ENCODE measurements at regions not wholly inside any gene's neighbourhood (a gene's known extent, or its start where the extent isn't known, plus 50 kb on each side); places are given as distances from the start of the nearest gene placed in this dataset.

GRCh38 chr11:129733384-129733783, 82.3 kb upstream of the TMEM45B start:
- no peak for DNase-seq (ENCODE audit: low read depth)
- no peak overlapping the region for H3K4me3 ChIP-seq (ENCODE audit: low read depth, low read length)
- TF ChIP-seq CTCF (IDR thresholded peaks at IDR 0.05; ENCODE audit: low read depth, low read length) = no peak
- TF ChIP-seq MAX (IDR thresholded peaks at IDR 0.05; ENCODE audit: low read depth, low read length) = no peak
- TF ChIP-seq POLR2A (IDR thresholded peaks at IDR 0.05; ENCODE audit: extremely low read depth, insufficient read length) = no peak
- TF ChIP-seq MYC (IDR thresholded peaks at IDR 0.05; ENCODE audit: low read depth, low read length) = no peak

GRCh38 chr11:129733981-129734380, 81.7 kb upstream of the TMEM45B start:
- TF ChIP-seq MAX (IDR thresholded peaks at IDR 0.05; ENCODE audit: low read depth, low read length) (no peak), POLR2A (IDR thresholded peaks at IDR 0.05; ENCODE audit: extremely low read depth, insufficient read length) (no peak), CTCF (IDR thresholded peaks at IDR 0.05; ENCODE audit: low read depth, low read length) (no peak), MYC (IDR thresholded peaks at IDR 0.05; ENCODE audit: low read depth, low read length) (no peak)
- no peak overlapping the region for H3K4me3 ChIP-seq (ENCODE audit: low read depth, low read length)
- DNase-seq (ENCODE audit: low read depth) = no peak

- DNase-seq (ENCODE audit: low read depth) = no peak
- no peak for TF ChIP-seq CTCF (IDR thresholded peaks at IDR 0.05; ENCODE audit: low read depth, low read length)
- no peak for TF ChIP-seq POLR2A (IDR thresholded peaks at IDR 0.05; ENCODE audit: extremely low read depth, insufficient read length)
- TF ChIP-seq MYC (IDR thresholded peaks at IDR 0.05; ENCODE audit: low read depth, low read length) = no peak
- TF ChIP-seq MAX (IDR thresholded peaks at IDR 0.05; ENCODE audit: low read depth, low read length) = no peak
- no peak overlapping the region for H3K4me3 ChIP-seq (ENCODE audit: low read depth, low read length)
Measured at GRCh38 chr11:129734654-129735053, 81.0 kb upstream of the TMEM45B start.

GRCh38 chr11:129737831-129738230, 77.8 kb upstream of the TMEM45B start:
- TF ChIP-seq CTCF (IDR thresholded peaks at IDR 0.05; ENCODE audit: low read depth, low read length) (no peak), MAX (IDR thresholded peaks at IDR 0.05; ENCODE audit: low read depth, low read length) (no peak), POLR2A (IDR thresholded peaks at IDR 0.05; ENCODE audit: extremely low read depth, insufficient read length) (no peak), MYC (IDR thresholded peaks at IDR 0.05; ENCODE audit: low read depth, low read length) (no peak)
- DNase-seq (ENCODE audit: low read depth) = no peak
- H3K4me3 ChIP-seq (ENCODE audit: low read depth, low read length) = no peak overlapping the region

GRCh38 chr11:129738242-129738641, 77.4 kb upstream of the TMEM45B start:
- TF ChIP-seq MYC (IDR thresholded peaks at IDR 0.05; ENCODE audit: low read depth, low read length) = no peak
- no peak for DNase-seq (ENCODE audit: low read depth)
- no peak overlapping the region for H3K4me3 ChIP-seq (ENCODE audit: low read depth, low read length)

- TF ChIP-seq MYC (IDR thresholded peaks at IDR 0.05; ENCODE audit: low read depth, low read length) (no peak), MAX (IDR thresholded peaks at IDR 0.05; ENCODE audit: low read depth, low read length) (no peak), CTCF (IDR thresholded peaks at IDR 0.05; ENCODE audit: low read depth, low read length) (no peak), POLR2A (IDR thresholded peaks at IDR 0.05; ENCODE audit: extremely low read depth, insufficient read length) (no peak)
- DNase-seq (ENCODE audit: low read depth) = no peak
- H3K4me3 ChIP-seq (ENCODE audit: low read depth, low read length) = no peak overlapping the region
Measured at GRCh38 chr11:129739339-129739738, 76.3 kb upstream of the TMEM45B start.

Measured in NB4 (cell line).